Common myeloid progenitor, CD34-positive (primary cell): ENCODE measurements at regions not wholly inside any gene's neighbourhood (a gene's known extent, or its start where the extent isn't known, plus 50 kb on each side); places are given as distances from the start of the nearest gene placed in this dataset.

Experiments used
- CTCF ChIA-PET: fragments of 350-600 bp; sonication (Branson Sonifier 250); formaldehyde crosslinking; loops from one replicate; lab custom pipeline; 2021; ENCODE audit warnings: antibody characterized with exemption; lab: Charles Lee
- POLR2A ChIA-PET: fragments of 350-600 bp; sonication (Branson Sonifier 250); formaldehyde crosslinking; loops from one replicate; lab custom pipeline; 2021; ENCODE audit warnings: antibody characterized with exemption; lab: Charles Lee
- DNase-seq, 3 donors: peaks; one replicate each; pipeline versions ENCODE4 v3.0.0 to v3.0.0-alpha.2; 2013
- H3K27ac ChIP-seq, 2 experiments: 1 replicate in 1 of 2; 2 replicates in 1 of 2; pipeline ENCODE4 v1.7.0; 2013; ENCODE audit warnings: inconsistent platforms in 2 of 2, low read length in 2 of 2, mild to moderate bottlenecking in 2 of 2, low read depth in 1 of 2, moderate library complexity in 1 of 2; ENCODE audit not compliant: severe bottlenecking in 2 of 2, insufficient read depth in 1 of 2, poor library complexity in 1 of 2
- H3K27me3 ChIP-seq, 5 experiments: replicated peaks in 2 of 5; 1 replicate in 3 of 5; 2 replicates in 2 of 5; pipeline versions ENCODE4 v1.6.1 to v1.7.0; 2013; ENCODE audit warnings: low read length in 4 of 5, mild to moderate bottlenecking in 2 of 5, moderate library complexity in 2 of 5, inconsistent platforms in 1 of 5; ENCODE audit not compliant: insufficient read depth in 5 of 5, control insufficient read depth in 4 of 5
- H3K36me3 ChIP-seq, 4 experiments: 1 replicate in 2 of 4; 2 replicates in 2 of 4; pipeline versions ENCODE4 v1.6.1 to v1.7.0; 2013; ENCODE audit warnings: low read length in 3 of 4, control low read depth in 1 of 4, mild to moderate bottlenecking in 1 of 4; ENCODE audit not compliant: control insufficient read depth in 4 of 4, insufficient read depth in 4 of 4
- H3K4me1 ChIP-seq, 4 experiments: 1 replicate in 3 of 4; 2 replicates in 1 of 4; pipeline versions ENCODE4 v1.6.1 to v1.7.1; 2013; ENCODE audit warnings: low read length in 3 of 4, mild to moderate bottlenecking in 3 of 4, control low read depth in 1 of 4, inconsistent platforms in 1 of 4, moderate library complexity in 1 of 4; ENCODE audit not compliant: control insufficient read depth in 4 of 4, insufficient read depth in 4 of 4; ENCODE audit errors: control extremely low read depth in 1 of 4
- H3K4me3 ChIP-seq, 7 experiments: 1 replicate in 4 of 7; 2 replicates in 3 of 7; pipeline versions ENCODE4 v1.5.1 to v1.7.0; 2013; ENCODE audit warnings: mild to moderate bottlenecking in 7 of 7, low read length in 6 of 7, moderate library complexity in 6 of 7, inconsistent platforms in 2 of 7, low read depth in 2 of 7, control low read depth in 1 of 7; ENCODE audit not compliant: insufficient read depth in 4 of 7, control insufficient read depth in 1 of 7; ENCODE audit errors: extremely low read depth in 1 of 7
- H3K9me3 ChIP-seq, 5 experiments: 1 replicate in 4 of 5; 2 replicates in 1 of 5; pipeline versions ENCODE4 v1.6.1 to v1.7.1; 2013; ENCODE audit warnings: low read length in 4 of 5, mild to moderate bottlenecking in 2 of 5, inconsistent platforms in 1 of 5, low read depth in 1 of 5, moderate library complexity in 1 of 5; ENCODE audit not compliant: control insufficient read depth in 4 of 5, insufficient read depth in 2 of 5; ENCODE audit errors: control extremely low read depth in 1 of 5
- WGBS: methylation state at CpG from one replicate; pipeline ENCODE4 v1.1.5; 2013; ENCODE audit not compliant: insufficient coverage; 5-methylcytosine and 5-hydroxymethylcytosine counted together

GRCh38 chr15:77737238-77738037, 104.7 kb upstream of the LINGO1 start:
- H3K27me3 ChIP-seq = peaks cover 0 to 20% (median 5%) of the 10 kb centered on the region in 5 experiments
- peak; percentile 17 to 63 (median 46) for DNase-seq
- no peak overlapping the region for H3K27ac ChIP-seq
- H3K4me1 ChIP-seq = no peaks in the 10 kb centered on the region
- CTCF ChIA-PET = no interaction called here
- H3K9me3 ChIP-seq = no peaks in the 10 kb centered on the region
- WGBS = 68% methylated on average over 4 of the region's 4 CpGs
- POLR2A ChIA-PET = no interaction called here
- H3K36me3 ChIP-seq = no peaks in the 10 kb centered on the region
- H3K4me3 ChIP-seq = no peak overlapping the region

DNA sequence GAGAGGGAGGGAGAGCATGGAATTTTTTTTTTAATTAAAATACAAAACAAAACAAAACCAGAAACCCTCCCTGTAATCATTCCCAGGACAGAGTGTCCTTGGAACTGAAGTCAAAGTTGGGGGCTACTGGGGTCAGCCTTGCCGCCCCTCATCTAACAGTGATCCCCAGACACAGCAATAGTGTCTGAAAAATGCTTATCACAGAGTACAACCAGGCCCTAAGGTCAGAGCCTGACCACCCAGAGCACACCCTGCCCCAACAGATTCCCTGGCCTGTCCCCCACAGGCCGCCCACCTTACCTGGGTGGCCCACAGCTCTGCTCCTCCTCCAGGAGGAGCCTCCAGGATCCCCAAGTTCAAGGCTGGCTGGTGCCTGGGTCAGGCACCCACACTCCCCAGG, 101.6 kb upstream of the LINGO1 start:
- no peaks in the 10 kb centered on the region for H3K4me1 ChIP-seq
- H3K4me3 ChIP-seq = no peak overlapping the region
- 100% methylated on average over 2 of the region's 2 CpGs for WGBS
- POLR2A ChIA-PET = no interaction called here
- CTCF ChIA-PET = no interaction called here
- no peaks in the 10 kb centered on the region for H3K9me3 ChIP-seq
- no peak for DNase-seq
- H3K27me3 ChIP-seq = peaks cover 0 to 15% (median 4%) of the 10 kb centered on the region in 5 experiments
- H3K36me3 ChIP-seq = no peaks in the 10 kb centered on the region
- no peak overlapping the region for H3K27ac ChIP-seq

GRCh38 chr15:77733579-77734300, 101.0 kb upstream of the LINGO1 start:
- ChIA-PET CTCF (no interaction called here), POLR2A (no interaction called here)
- no peaks in the 10 kb centered on the region for H3K36me3 ChIP-seq
- no peak overlapping the region for H3K4me3 ChIP-seq
- DNase-seq = no peak
- H3K4me1 ChIP-seq = no peaks in the 10 kb centered on the region
- peaks cover 0 to 10% (median 5%) of the 10 kb centered on the region in 5 experiments for H3K27me3 ChIP-seq
- no peaks in the 10 kb centered on the region for H3K9me3 ChIP-seq
- no peak overlapping the region for H3K27ac ChIP-seq
- 96% methylated on average over 13 of the region's 18 CpGs for WGBS

DNA sequence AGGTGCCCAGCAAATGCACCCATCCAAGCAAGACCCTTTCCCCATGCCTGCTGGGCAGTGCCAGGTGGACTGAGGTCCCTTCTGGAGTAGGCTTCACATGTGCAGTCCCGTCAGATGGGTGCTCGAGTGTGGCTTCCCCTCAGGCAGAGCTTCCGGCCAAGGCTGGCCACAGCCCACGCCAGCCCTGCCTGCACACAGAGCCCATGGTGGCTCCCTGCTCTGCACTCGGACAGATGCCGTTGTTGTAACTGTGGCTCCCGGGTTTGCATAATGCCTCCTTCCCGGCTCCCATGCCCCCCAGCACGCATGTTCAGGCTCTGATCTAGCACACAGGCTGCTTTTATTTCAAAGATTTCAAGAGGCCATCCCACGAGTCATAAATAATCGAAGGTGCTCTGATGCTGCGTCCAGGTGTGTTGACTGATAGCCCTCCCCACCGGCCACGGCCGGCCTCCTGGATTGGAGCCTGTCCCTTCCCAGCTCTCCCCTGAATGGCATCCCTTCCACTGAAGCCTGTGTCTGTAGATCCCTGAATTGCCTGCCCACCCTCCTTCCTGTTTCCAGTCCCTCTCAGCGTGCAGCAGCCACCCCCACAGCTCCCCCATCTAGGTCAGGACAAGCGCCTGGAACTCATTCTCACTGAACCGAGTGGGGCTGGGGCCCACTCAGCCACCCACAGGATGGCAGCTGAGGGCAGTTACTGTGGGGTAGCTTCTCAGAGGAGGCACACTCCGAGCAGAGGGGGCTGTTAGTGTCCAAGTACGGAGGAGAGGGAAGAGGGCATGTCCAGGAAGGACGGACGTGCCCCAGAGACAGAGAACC, 100.0 kb upstream of the LINGO1 start:
- POLR2A ChIA-PET = no interaction called here

GRCh38 chr15:77731945-77732344, 99.2 kb upstream of the LINGO1 start:
- WGBS = 74% methylated on average over 4 of the region's 5 CpGs
- CTCF ChIA-PET = no interaction called here
- no peaks in the 10 kb centered on the region for H3K9me3 ChIP-seq
- POLR2A ChIA-PET = no interaction called here
- H3K36me3 ChIP-seq = no peaks in the 10 kb centered on the region
- H3K4me1 ChIP-seq = no peaks in the 10 kb centered on the region
- H3K27ac ChIP-seq = no peak overlapping the region
- peaks cover 0 to 14% (median 3%) of the 10 kb centered on the region in 5 experiments for H3K27me3 ChIP-seq
- no peak overlapping the region for H3K4me3 ChIP-seq
- no peak for DNase-seq

More for the DNA sequence above, 100.0 kb upstream of the LINGO1 start:
- Histone ChIP-seq H3K36me3 (no peaks in the 10 kb centered on the region), H3K27ac (no peak overlapping the region), H3K4me3 (no peak overlapping the region), H3K9me3 (no peaks in the 10 kb centered on the region), H3K27me3 (peaks cover 0 to 14% (median 3%) of the 10 kb centered on the region in 5 experiments), H3K4me1 (no peaks in the 10 kb centered on the region)
- CTCF ChIA-PET = no interaction called here
- WGBS = 78% methylated on average over 21 of the region's 22 CpGs
- DNase-seq = no peak

DNA sequence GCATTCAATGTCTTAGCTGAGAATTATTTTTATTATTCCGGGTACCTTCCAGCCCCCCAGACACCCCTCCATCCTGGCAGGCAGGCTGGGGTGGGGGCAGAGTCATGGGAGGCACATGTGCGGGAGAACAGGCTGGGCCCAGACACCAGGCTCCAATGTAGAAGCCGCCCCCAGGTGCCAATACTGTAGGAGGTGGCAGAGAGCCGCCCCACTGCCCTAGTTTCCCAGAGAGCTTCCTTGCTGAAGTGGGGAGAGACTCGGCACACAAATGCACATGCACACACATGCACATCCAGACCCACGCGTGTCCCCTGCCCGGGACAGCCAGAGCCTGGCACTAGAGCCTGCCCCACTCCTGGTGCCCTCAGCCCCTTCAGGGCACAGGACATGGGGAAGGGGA, 98.4 kb upstream of the LINGO1 start:
- H3K27ac ChIP-seq = no peak overlapping the region
- DNase-seq = no peak
- no peaks in the 10 kb centered on the region for H3K9me3 ChIP-seq
- H3K36me3 ChIP-seq = no peaks in the 10 kb centered on the region
- ChIA-PET CTCF (no interaction called here), POLR2A (no interaction called here)
- H3K4me3 ChIP-seq = no peak overlapping the region
- 98% methylated on average over 7 of the region's 8 CpGs for WGBS
- H3K4me1 ChIP-seq = no peaks in the 10 kb centered on the region
- peaks cover 0 to 14% (median 3%) of the 10 kb centered on the region in 5 experiments for H3K27me3 ChIP-seq
